IMR-90 (cell line): ENCODE measurements at regions not wholly inside any gene's neighbourhood (a gene's known extent, or its start where the extent isn't known, plus 50 kb on each side); places are given as distances from the start of the nearest gene placed in this dataset.

Source experiments
- ATAC-seq: fragments of 200-7000 bp; cut with Tn5 transposase; 2 replicates; pipeline ENCODE4 v1.9.1; 2020; ENCODE audit warnings: low read depth, mild to moderate bottlenecking, moderate library complexity
- BruUV-seq: library from RNA; stranded (reverse); fragments of 400-500 nt; replicated peaks from 2 replicates; lab custom pipeline; 2021; lab: Mats Ljungman, UMichigan
- CTCF ChIA-PET: fragments of 300-600 bp; formaldehyde crosslinking; extraction: SDS; loops from one replicate; lab custom pipeline; 2021; ENCODE audit warnings: antibody characterized with exemption; lab: Yijun Ruan, JAX
- POLR2A ChIA-PET: fragments of 300-600 bp; sonication (Branson Sonifier 250); formaldehyde crosslinking; loops from one replicate; lab custom pipeline; 2022; ENCODE audit warnings: antibody characterized with exemption; ENCODE audit not compliant: unreplicated experiment; lab: Charles Lee
- DNase-seq: peaks from one replicate; pipeline ENCODE4 v3.0.0; 2013
- H2AFZ ChIP-seq: replicated peaks from 2 replicates; pipeline ENCODE3; 2013; ENCODE audit warnings: low read length, mild to moderate bottlenecking; ENCODE audit not compliant: poor library complexity
- H2AK5ac ChIP-seq: 2 replicates; pipeline ENCODE4 v1.6.1; 2013; ENCODE audit warnings: low read depth, low read length, inconsistent platforms
- H2AK9ac ChIP-seq: replicated peaks from 2 replicates; pipeline ENCODE3; 2013; ENCODE audit warnings: mild to moderate bottlenecking, low read depth, low read length, moderate library complexity; ENCODE audit not compliant: poor library complexity
- H2BK120ac ChIP-seq: 2 replicates; pipeline ENCODE4 v1.6.1; 2013; ENCODE audit warnings: low read depth, low read length, inconsistent platforms
- H2BK15ac ChIP-seq: 3 replicates; pipeline ENCODE4 v1.6.1; 2013; ENCODE audit warnings: low read depth, low read length, inconsistent platforms
- H2BK20ac ChIP-seq: 2 replicates; pipeline ENCODE4 v1.6.1; 2013; ENCODE audit warnings: low read depth, mild to moderate bottlenecking, inconsistent platforms, low read length, moderate library complexity
- H2BK5ac ChIP-seq: 2 replicates; pipeline ENCODE4 v1.6.1; 2013; ENCODE audit warnings: mild to moderate bottlenecking, low read depth, low read length, inconsistent platforms; ENCODE audit not compliant: poor library complexity, severe bottlenecking
- H3K14ac ChIP-seq: replicated peaks from 2 replicates; pipeline ENCODE4 v1.6.1; 2013; ENCODE audit warnings: low read depth, low read length, inconsistent platforms
- H3K18ac ChIP-seq: 2 replicates; pipeline ENCODE4 v1.6.1; 2013; ENCODE audit warnings: low read depth, low read length, control low read depth
- H3K23ac ChIP-seq: 2 replicates; pipeline ENCODE4 v1.6.1; 2013; ENCODE audit warnings: low read depth, low read length, inconsistent platforms
- H3K27ac ChIP-seq: 2 replicates; pipeline ENCODE4 v1.5.1; 2013; ENCODE audit warnings: mild to moderate bottlenecking, control low read depth, low read length; ENCODE audit not compliant: insufficient read depth
- H3K27me3 ChIP-seq: 2 replicates; pipeline ENCODE4 v1.6.1; 2013; ENCODE audit warnings: low read length; ENCODE audit not compliant: control insufficient read depth, insufficient read depth
- H3K36me3 ChIP-seq: 2 replicates; pipeline ENCODE4 v1.6.1; 2013; ENCODE audit warnings: low read length, mixed read lengths; ENCODE audit not compliant: control insufficient read depth, insufficient read depth
- H3K4ac ChIP-seq: 2 replicates; pipeline ENCODE4 v1.6.1; 2013; ENCODE audit warnings: low read depth, low read length, inconsistent platforms
- H3K4me1 ChIP-seq: 2 replicates; pipeline ENCODE4 v1.6.1; 2013; ENCODE audit warnings: low read length, mixed read lengths; ENCODE audit not compliant: control insufficient read depth, insufficient read depth
- H3K4me2 ChIP-seq: 2 replicates; pipeline ENCODE4 v1.6.1; 2013; ENCODE audit warnings: low read depth, mild to moderate bottlenecking, control low read depth, low read length, moderate library complexity
- H3K4me3 ChIP-seq: 2 replicates; pipeline ENCODE4 v1.5.1; 2013; ENCODE audit warnings: low read depth, mild to moderate bottlenecking, control low read depth, low read length, moderate library complexity; ENCODE audit not compliant: insufficient read depth
- H3K56ac ChIP-seq: 2 replicates; pipeline ENCODE4 v1.6.1; 2013; ENCODE audit warnings: low read length, inconsistent platforms; ENCODE audit not compliant: insufficient read depth; ENCODE audit errors: extremely low read depth
- H3K79me1 ChIP-seq, 2 experiments: 2 replicates each; pipeline ENCODE4 v1.6.1; 2013; ENCODE audit warnings: low read length in 2 of 2, inconsistent platforms in 1 of 2, low read depth in 1 of 2
- H3K9ac ChIP-seq: 2 replicates; pipeline ENCODE4 v1.6.1; 2013; ENCODE audit warnings: low read depth, low read length, control low read depth
- H3K9me1 ChIP-seq: 2 replicates; pipeline ENCODE4 v1.6.1; 2013; ENCODE audit warnings: low read length, inconsistent platforms; ENCODE audit not compliant: insufficient read depth
- H3K9me3 ChIP-seq: 2 replicates; pipeline ENCODE4 v1.6.1; 2013; ENCODE audit warnings: low read length; ENCODE audit not compliant: control insufficient read depth, insufficient read depth
- H4K20me1 ChIP-seq: 2 replicates; pipeline ENCODE4 v1.6.1; 2013; ENCODE audit warnings: low read length, inconsistent platforms; ENCODE audit not compliant: insufficient read depth
- H4K5ac ChIP-seq: 2 replicates; pipeline ENCODE4 v1.6.1; 2013; ENCODE audit warnings: mild to moderate bottlenecking, low read depth, low read length, control low read depth
- H4K8ac ChIP-seq, 2 experiments: 2 replicates each; pipeline ENCODE4 v1.6.1; 2013; ENCODE audit warnings: low read depth in 2 of 2, low read length in 2 of 2, control low read depth in 1 of 2, inconsistent platforms in 1 of 2
- H4K91ac ChIP-seq: 2 replicates; pipeline ENCODE4 v1.6.1; 2013; ENCODE audit warnings: low read depth, low read length, inconsistent platforms; ENCODE audit not compliant: insufficient read depth
- CEBPB ChIP-seq: IDR thresholded peaks from 2 replicates; pipeline ENCODE4 v1.6.1; 2012; ENCODE audit warnings: low read depth, low read length, improper control_type of control experiment
- CTCF ChIP-seq: conservative IDR thresholded peaks from 2 replicates; pipeline ENCODE4 v1.5.1; 2012; ENCODE audit warnings: mild to moderate bottlenecking, low read depth, low read length, improper control_type of control experiment
- MAFK ChIP-seq: IDR thresholded peaks from 2 replicates; pipeline ENCODE4 v1.6.1; 2012; ENCODE audit warnings: low read depth, low read length, improper control_type of control experiment
- MAZ ChIP-seq: IDR thresholded peaks from 2 replicates; pipeline ENCODE4 v1.6.1; 2012; ENCODE audit warnings: low read depth, mild to moderate bottlenecking, low read length, improper control_type of control experiment, moderate library complexity, borderline replicate concordance
- NFE2L2 ChIP-seq: fragments of 150-350 bp; IDR thresholded peaks from 2 replicates; pipeline ENCODE4 v1.6.1; 2016; ENCODE audit warnings: low read depth, mild to moderate bottlenecking, low read length
- POLR2A ChIP-seq: IDR thresholded peaks from 2 replicates; pipeline ENCODE4 v1.6.1; 2012; ENCODE audit warnings: mild to moderate bottlenecking, low read depth, low read length
- WGBS, 2 experiments: methylation state at CpG; one replicate each; pipeline versions ENCODE4 v1.1.5 to v1.1.7; 2013; ENCODE audit warnings: missing lambda C conversion rate in 2 of 2; ENCODE audit not compliant: insufficient read length in 1 of 2; ENCODE audit errors: extremely low coverage in 2 of 2; 5-methylcytosine and 5-hydroxymethylcytosine counted together
- dilution Hi-C: fragments of 300-500 bp; cut with HindIII; formaldehyde crosslinking; loops from one replicate; pipeline ENCODE4 v1.14.3; 2018; ENCODE audit warnings: low sequenced_read_pairs; ENCODE audit not compliant: unreplicated experiment
- in situ Hi-C: fragments of 300-500 bp; cut with MboI; formaldehyde crosslinking; loops from 3 replicates; pipeline ENCODE4 v1.14.3; 2019; ENCODE audit warnings: low sequenced_read_pairs, inconsistent platforms, mixed read lengths
- intact Hi-C: fragments of 100-400 bp; cut with micrococcal nuclease; formaldehyde crosslinking; loops from 2 replicates; pipeline ENCODE4 v1.10.0; 2022

GRCh38 chr10:88185830-88186229 is 322.4 kb downstream of the PTEN start:
- peaks cover 4% of the 10 kb centered on the region for H3K4me1 ChIP-seq
- no peak overlapping the region for H3K9ac ChIP-seq
- H2BK5ac ChIP-seq = no peak overlapping the region
- H3K23ac ChIP-seq = no peak overlapping the region
- H2AK9ac ChIP-seq = no peak overlapping the region
- no peak overlapping the region for H4K91ac ChIP-seq
- H3K27ac ChIP-seq = no peak overlapping the region
- no peak overlapping the region for H2AK5ac ChIP-seq
- no peaks in the 10 kb centered on the region for H3K79me1 ChIP-seq
- dilution Hi-C loops = no loop called here
- H3K14ac ChIP-seq = no peak overlapping the region
- no peaks in the 10 kb centered on the region for H4K20me1 ChIP-seq
- no peaks in the 10 kb centered on the region for H3K9me3 ChIP-seq
- H2BK20ac ChIP-seq = no peak overlapping the region
- H3K18ac ChIP-seq = no peak overlapping the region
- H3K56ac ChIP-seq = no peak overlapping the region
- WGBS, 2 experiments = no CpG with 5 or more reads among the region's 2 CpGs
- H2BK120ac ChIP-seq = no peak overlapping the region
- H3K9me1 ChIP-seq = no peaks in the 10 kb centered on the region
- no peak overlapping the region for H3K4ac ChIP-seq
- intact Hi-C loops = no loop called here
- H4K8ac ChIP-seq = no peak overlapping the region
- H3K27me3 ChIP-seq = no peaks in the 10 kb centered on the region
- CTCF ChIA-PET = no interaction called here
- peak; percentile 13 for DNase-seq
- H3K4me2 ChIP-seq = peak overlapping the region; percentile 32; the same call in 1 of the 2 replicates
- H4K5ac ChIP-seq = no peak overlapping the region
- H2BK15ac ChIP-seq = no peak overlapping the region
- POLR2A ChIA-PET = no interaction called here
- no peak overlapping the region for H3K4me3 ChIP-seq
- BruUV-seq = no TSS peak
- TF ChIP-seq MAFK = peak; percentile 35; the same call in 1 of the 2 replicates
- TF ChIP-seq CEBPB = peak; percentile 53
- no peak for TF ChIP-seq NFE2L2
- no peak for TF ChIP-seq MAZ
- no peak for TF ChIP-seq POLR2A
- no peak for TF ChIP-seq CTCF
- in situ Hi-C loops = no loop called here
- no peak overlapping the region for H2AFZ ChIP-seq
- peak; percentile 27 for ATAC-seq
- no peaks in the 10 kb centered on the region for H3K36me3 ChIP-seq
